Adrenal gland (tissue), 9 donors: ENCODE measurements at regions not wholly inside any gene's neighbourhood (a gene's known extent, or its start where the extent isn't known, plus 50 kb on each side); places are given as distances from the start of the nearest gene placed in this dataset.

Experiments
- DNase-seq, 7 donors: peaks; one replicate each; pipeline ENCODE4 v3.0.0-alpha.2; 2019 to 2020
- H3K27ac ChIP-seq, 5 donors: fragments of 200-600 bp; sonication (generic) in 4 of 5; 1 replicate in 3 of 5; 2 replicates in 2 of 5; pipeline versions ENCODE4 v1.5.1 to v1.8.0; 2016 to 2020; ENCODE audit warnings: mild to moderate bottlenecking in 1 of 5
- H3K27me3 ChIP-seq: fragments of 200-600 bp; 2 replicates; pipeline ENCODE4 v1.8.0; 2021
- H3K36me3 ChIP-seq, 2 donors: fragments of 200-600 bp; replicated peaks in 1 of 2; 1 replicate in 1 of 2; 2 replicates in 1 of 2; pipeline versions ENCODE4 v1.5.1 to v1.8.0; 2018 to 2022
- H3K4me1 ChIP-seq, 2 donors: fragments of 200-600 bp; replicated peaks in 1 of 2; 1 replicate in 1 of 2; 2 replicates in 1 of 2; pipeline versions ENCODE4 v1.5.1 to v1.8.0; 2018 to 2021
- H3K4me3 ChIP-seq, 4 donors: fragments of 200-600 bp; sonication (generic) in 3 of 4; one replicate each; pipeline ENCODE4 v1.5.1; 2016 to 2018
- H3K9me3 ChIP-seq, 3 donors: fragments of 200-600 bp; sonication (generic) in 1 of 3; replicated peaks in 1 of 3; 1 replicate in 2 of 3; 2 replicates in 1 of 3; pipeline versions ENCODE4 v1.5.1 to v1.8.0; 2016 to 2021
- POLR2A ChIP-seq, 2 donors: fragments of 450-650 bp; IDR thresholded peaks; one replicate each; pipeline ENCODE4 v1.6.1; 2017; ENCODE audit warnings: antibody characterized with exemption in 2 of 2, mild to moderate bottlenecking in 2 of 2, moderate library complexity in 1 of 2
- WGBS, 4 donors: extraction: QIAGEN DNeasy Blood & Tissue Kit in 2 of 4; methylation state at CpG; one replicate each; pipeline versions ENCODE4 v1.1.5 to v1.1.7; 2013 to 2017; 5-methylcytosine and 5-hydroxymethylcytosine counted together
- intact Hi-C, 2 donors: fragments of 100-400 bp; cut with DNase I; formaldehyde crosslinking; loops; one replicate each; pipeline versions ENCODE4 v1.14.1 to v1.15.0; 2022 to 2023
- TF ChIP-seq, protein P1 (sequence below), 6 experiments: fragments of 450-650 bp in 4 of 6; fragments of 200-600 bp in 2 of 6; sonication (generic) in 1 of 6; IDR thresholded peaks; 1 replicate in 5 of 6; 2 replicates in 1 of 6; pipeline versions ENCODE4 v1.5.1 to v1.8.0; 2016 to 2021; ENCODE audit warnings: antibody characterized with exemption in 6 of 6, mild to moderate bottlenecking in 2 of 6, moderate library complexity in 1 of 6
- donor health status: healthy with polysubstance abuse.
- donor health status: Bipolar disorder and iron deficiency.
- donor health status: DM: yes; HTN: yes; CAD: no.
- donor health status: DM: no; HTN: no; CAD: no.
- donor health status: DM: no; HTN: no; CAD: no.

DNA sequence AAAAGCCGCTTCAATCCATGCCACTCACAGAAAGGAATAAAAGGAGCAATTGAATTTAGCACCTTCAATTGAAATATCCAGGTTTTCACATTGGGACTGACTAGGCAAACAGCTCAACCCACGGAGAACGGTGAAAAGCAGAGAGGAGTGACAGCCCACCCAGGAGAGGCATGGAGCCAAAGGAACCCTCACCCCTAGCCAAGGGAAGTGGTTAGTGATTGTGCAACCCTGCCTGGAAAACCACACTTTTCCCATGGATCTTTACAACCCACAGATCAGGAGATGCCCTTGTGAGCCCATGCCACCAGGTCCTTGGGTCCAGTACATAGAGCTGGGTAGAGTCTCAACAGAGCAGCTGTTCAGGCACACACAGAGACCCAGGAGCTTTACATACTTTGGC is 911.8 kb downstream of the EPHA7 start:
- Histone ChIP-seq H3K9me3 (no peaks in the 10 kb centered on the region), H3K4me1 (no peaks in the 10 kb centered on the region), H3K4me3 (no peak overlapping the region), H3K27me3 (no peaks in the 10 kb centered on the region), H3K36me3 (no peaks in the 10 kb centered on the region), H3K27ac (no peak overlapping the region)
- intact Hi-C loops: no loop called here
- WGBS, 4 donors: 83 to 95% (median 91%) methylated on average over 3 of the region's 3 CpGs
- TF ChIP-seq, protein P1, sequence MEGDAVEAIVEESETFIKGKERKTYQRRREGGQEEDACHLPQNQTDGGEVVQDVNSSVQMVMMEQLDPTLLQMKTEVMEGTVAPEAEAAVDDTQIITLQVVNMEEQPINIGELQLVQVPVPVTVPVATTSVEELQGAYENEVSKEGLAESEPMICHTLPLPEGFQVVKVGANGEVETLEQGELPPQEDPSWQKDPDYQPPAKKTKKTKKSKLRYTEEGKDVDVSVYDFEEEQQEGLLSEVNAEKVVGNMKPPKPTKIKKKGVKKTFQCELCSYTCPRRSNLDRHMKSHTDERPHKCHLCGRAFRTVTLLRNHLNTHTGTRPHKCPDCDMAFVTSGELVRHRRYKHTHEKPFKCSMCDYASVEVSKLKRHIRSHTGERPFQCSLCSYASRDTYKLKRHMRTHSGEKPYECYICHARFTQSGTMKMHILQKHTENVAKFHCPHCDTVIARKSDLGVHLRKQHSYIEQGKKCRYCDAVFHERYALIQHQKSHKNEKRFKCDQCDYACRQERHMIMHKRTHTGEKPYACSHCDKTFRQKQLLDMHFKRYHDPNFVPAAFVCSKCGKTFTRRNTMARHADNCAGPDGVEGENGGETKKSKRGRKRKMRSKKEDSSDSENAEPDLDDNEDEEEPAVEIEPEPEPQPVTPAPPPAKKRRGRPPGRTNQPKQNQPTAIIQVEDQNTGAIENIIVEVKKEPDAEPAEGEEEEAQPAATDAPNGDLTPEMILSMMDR (IDR thresholded peaks at IDR 0.05): no peak
- TF ChIP-seq POLR2A (IDR thresholded peaks at IDR 0.05): no peak
- DNase-seq: no peak

DNA sequence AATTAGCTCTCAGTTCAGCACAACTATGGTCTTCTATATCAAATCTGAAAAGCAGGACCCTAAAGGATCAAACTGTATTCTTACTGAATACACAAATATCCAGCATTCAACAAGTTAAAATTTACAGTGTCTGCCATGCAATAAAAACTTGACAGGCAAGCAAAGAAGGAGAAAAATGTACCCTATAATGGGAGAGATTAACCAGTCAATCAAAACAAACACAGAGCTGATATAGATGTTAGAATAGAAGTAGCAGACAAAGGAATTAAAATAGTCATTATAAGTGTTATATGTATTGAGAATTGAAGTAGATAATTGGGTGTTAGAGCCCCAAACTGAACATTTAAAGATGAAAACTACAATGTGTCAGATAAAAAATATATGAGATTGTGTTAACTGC is 914.9 kb downstream of the EPHA7 start:
- H3K4me1 ChIP-seq: no peaks in the 10 kb centered on the region
- intact Hi-C loops: no loop called here
- H3K27me3 ChIP-seq: no peaks in the 10 kb centered on the region
- no peaks in the 10 kb centered on the region for H3K36me3 ChIP-seq
- no peak overlapping the region for H3K27ac ChIP-seq
- TF ChIP-seq, protein P1 (IDR thresholded peaks at IDR 0.05): no peak
- TF ChIP-seq POLR2A (IDR thresholded peaks at IDR 0.05): no peak
- no peak for DNase-seq
- H3K9me3 ChIP-seq: no peaks in the 10 kb centered on the region
- no peak overlapping the region for H3K4me3 ChIP-seq

DNA sequence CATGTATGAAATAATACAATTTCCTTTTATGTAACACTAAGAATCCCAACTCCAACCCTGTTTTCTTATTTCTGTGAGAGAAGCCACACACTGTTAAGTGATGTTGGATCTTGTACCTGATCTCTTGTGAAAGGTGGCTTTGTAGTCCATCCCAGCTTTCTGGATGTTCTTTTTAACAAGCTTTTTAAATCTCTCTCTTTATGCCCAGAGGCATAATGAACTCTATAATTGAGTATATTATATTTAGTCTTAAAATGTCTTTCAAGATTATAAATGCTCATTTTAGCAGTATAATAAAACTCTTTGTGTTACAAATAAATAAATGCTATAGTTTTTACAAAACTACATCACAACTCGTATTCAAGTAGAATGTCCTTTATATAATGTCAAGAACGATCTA is 922.1 kb downstream of the EPHA7 start:
- no peak overlapping the region for H3K4me3 ChIP-seq
- H3K9me3 ChIP-seq: no peaks in the 10 kb centered on the region
- no peak overlapping the region for H3K27ac ChIP-seq
- no peaks in the 10 kb centered on the region for H3K36me3 ChIP-seq
- WGBS, 4 donors: 70 to 85% (median 75%) methylated on average over 2 of the region's 2 CpGs
- no peak for DNase-seq
- H3K27me3 ChIP-seq: no peaks in the 10 kb centered on the region
- intact Hi-C loops: no loop called here
- no peaks in the 10 kb centered on the region for H3K4me1 ChIP-seq
- TF ChIP-seq POLR2A (IDR thresholded peaks at IDR 0.05): no peak

DNA sequence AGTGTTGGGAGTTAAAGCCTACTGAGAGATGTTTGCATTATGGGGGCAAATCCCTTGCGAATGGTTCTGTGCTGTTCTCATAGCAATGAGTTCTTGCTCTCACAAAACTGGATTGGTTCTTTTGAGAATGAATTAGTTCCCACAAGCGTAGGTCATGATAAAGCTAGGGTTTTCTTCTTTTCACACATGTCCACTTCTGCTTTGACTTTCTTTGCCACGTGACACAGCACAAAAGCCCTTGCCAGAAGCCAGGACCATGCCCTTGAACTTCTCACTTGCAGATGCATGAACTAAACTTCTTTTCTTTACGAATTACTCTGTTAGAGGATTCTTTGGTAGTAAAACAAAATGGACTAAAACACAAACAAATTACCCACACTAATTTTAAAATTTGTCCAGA is 922.8 kb downstream of the EPHA7 start:
- Histone ChIP-seq H3K4me1 (no peaks in the 10 kb centered on the region), H3K36me3 (no peaks in the 10 kb centered on the region), H3K27me3 (no peaks in the 10 kb centered on the region), H3K4me3 (no peak overlapping the region), H3K9me3 (no peaks in the 10 kb centered on the region), H3K27ac (no peak overlapping the region)
- intact Hi-C loops: no loop called here
- no peak for TF ChIP-seq POLR2A (IDR thresholded peaks at IDR 0.05)
- TF ChIP-seq, protein P1 (IDR thresholded peaks at IDR 0.05): no peak
- WGBS, 4 donors: 49 to 57% (median 55%) methylated on average over 4 of the region's 4 CpGs
- DNase-seq: peak in 1 of 7 donors; percentile 2

DNA sequence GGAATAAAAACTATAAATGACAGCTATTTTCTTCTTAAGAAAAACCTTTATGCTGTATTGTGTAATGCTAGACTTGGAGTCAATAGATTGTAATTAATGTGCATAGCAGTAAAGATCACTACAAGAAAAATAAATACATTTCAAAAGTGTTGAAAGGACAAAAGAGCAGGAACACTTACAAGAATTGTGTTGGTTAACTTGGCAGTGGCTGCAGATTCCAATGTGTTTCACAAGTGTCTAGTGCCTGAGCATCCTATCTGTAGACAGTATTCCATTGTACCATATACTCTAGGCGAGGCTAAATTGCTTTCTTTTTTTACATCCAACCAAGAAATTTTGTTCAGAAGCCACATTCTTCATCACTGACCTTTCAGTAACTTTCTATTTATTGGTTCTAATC is 924.1 kb downstream of the EPHA7 start:
- H3K27ac ChIP-seq: no peak overlapping the region
- WGBS, 4 donors: 68 to 84% (median 74%) methylated on average over 1 of the region's 1 CpG
- H3K27me3 ChIP-seq: no peaks in the 10 kb centered on the region
- H3K9me3 ChIP-seq: no peaks in the 10 kb centered on the region
- intact Hi-C loops: no loop called here
- H3K4me1 ChIP-seq: no peaks in the 10 kb centered on the region
- H3K36me3 ChIP-seq: no peaks in the 10 kb centered on the region
- H3K4me3 ChIP-seq: no peak overlapping the region
- TF ChIP-seq, protein P1 (IDR thresholded peaks at IDR 0.05): no peak
- no peak for TF ChIP-seq POLR2A (IDR thresholded peaks at IDR 0.05)
- DNase-seq: no peak
